HepG2 (cell line): ENCODE measurements at regions not wholly inside any gene's neighbourhood (a gene's known extent, or its start where the extent isn't known, plus 50 kb on each side); places are given as distances from the start of the nearest gene placed in this dataset.

ENCODE experiments used
- ATAC-seq: fragments of 200-7000 bp; cut with Tn5 transposase; 3 replicates; pipeline ENCODE4 v1.9.1; 2020; ENCODE audit warnings: mild to moderate bottlenecking, moderate library complexity
- BruUV-seq: library from RNA; stranded (reverse); fragments of 400-500 nt; replicated peaks from 2 replicates; lab custom pipeline; 2021; lab: Mats Ljungman, UMichigan
- CTCF ChIA-PET: fragments of 300-600 bp; formaldehyde crosslinking; extraction: SDS; loops from one replicate; lab custom pipeline; 2021; ENCODE audit warnings: low total read pairs, inconsistent platforms, low intra/inter-chr PET ratio; lab: Yijun Ruan, JAX
- POLR2A ChIA-PET: fragments of 350-600 bp; sonication (Branson Sonifier 250); formaldehyde crosslinking; loops from one replicate; lab custom pipeline; 2020; ENCODE audit warnings: antibody characterized with exemption, inconsistent platforms; lab: Yijun Ruan, JAX
- DNase-seq: peaks from one replicate; pipeline ENCODE4 v3.0.0-alpha.2; 2015; ENCODE audit warnings: low spot score
- FAIRE-seq: peaks from 3 replicates; lab custom pipeline; 2011; peaks lifted over from hg19 to GRCh38; lab: Jason Lieb, UNC
- H2AFZ ChIP-seq: one replicate; pipeline ENCODE4 v1.6.1; 2011; ENCODE audit warnings: low read length, inconsistent platforms
- H3K27ac ChIP-seq: fragments of 300-600 bp; 3 replicates; pipeline ENCODE4 v1.8.0; 2011; ENCODE audit warnings: mixed run types, mild to moderate bottlenecking, mixed read lengths, low read length, inconsistent platforms; ENCODE audit not compliant: insufficient read depth; ENCODE audit errors: extremely low read length
- H3K27me3 ChIP-seq, 2 experiments: fragments of 200-600 bp in 1 of 2; 2 replicates in 1 of 2; 3 replicates in 1 of 2; pipeline versions ENCODE4 v1.6.0 to v1.8.0; 2011; ENCODE audit warnings: low read length in 2 of 2, mild to moderate bottlenecking in 2 of 2, moderate library complexity in 2 of 2, inconsistent platforms in 1 of 2; ENCODE audit not compliant: insufficient read depth in 2 of 2, control insufficient read depth in 1 of 2
- H3K36me3 ChIP-seq, 2 experiments: fragments of 200-600 bp in 1 of 2; replicated peaks in 1 of 2; 2 replicates in 1 of 2; 3 replicates in 1 of 2; pipeline versions ENCODE4 v1.5.1 to v1.8.0; 2011; ENCODE audit warnings: low read length in 2 of 2, inconsistent platforms in 1 of 2; ENCODE audit not compliant: insufficient read depth in 2 of 2, control insufficient read depth in 1 of 2
- H3K4me1 ChIP-seq: 2 replicates; pipeline ENCODE4 v1.5.1; 2012; ENCODE audit warnings: low read length, inconsistent platforms; ENCODE audit not compliant: insufficient read depth
- H3K4me2 ChIP-seq: 2 replicates; pipeline ENCODE4 v1.6.0; 2011; ENCODE audit warnings: low read depth, low read length, inconsistent platforms
- H3K4me3 ChIP-seq, 3 experiments: fragments of 200-600 bp in 1 of 3; sonication (generic), shearing (Covaris generic) in 1 of 3; replicated peaks in 1 of 3; 2 replicates each; pipeline ENCODE4 v1.5.1; 2011 to 2016; ENCODE audit warnings: low read length in 3 of 3, inconsistent platforms in 2 of 3, low read depth in 2 of 3, mild to moderate bottlenecking in 2 of 3, control low read depth in 1 of 3, mixed read lengths in 1 of 3; ENCODE audit not compliant: insufficient read depth in 1 of 3
- H3K79me2 ChIP-seq: one replicate; pipeline ENCODE4 v1.6.1; 2011; ENCODE audit warnings: low read length, inconsistent platforms; ENCODE audit not compliant: insufficient read depth
- H3K9ac ChIP-seq: 2 replicates; pipeline ENCODE4 v1.6.0; 2011; ENCODE audit warnings: mild to moderate bottlenecking, low read depth, low read length, inconsistent platforms; ENCODE audit not compliant: insufficient read depth
- H3K9me3 ChIP-seq: 2 replicates; pipeline ENCODE4 v1.5.1; 2012; ENCODE audit warnings: mild to moderate bottlenecking, low read length
- H4K20me1 ChIP-seq: 2 replicates; pipeline ENCODE4 v1.6.0; 2011; ENCODE audit warnings: inconsistent platforms, mild to moderate bottlenecking, low read length, moderate library complexity; ENCODE audit not compliant: insufficient read depth
- CSRNP2 ChIP-seq: sonication (generic); formaldehyde crosslinking; conservative IDR thresholded peaks from 2 replicates; pipeline ENCODE4 v1.8.0; 2022; ENCODE audit warnings: low read depth, missing genetic modification reagents
- DNMT3B ChIP-seq: conservative IDR thresholded peaks from 2 replicates; pipeline ENCODE4 v1.6.1; 2016; ENCODE audit warnings: missing biosample characterization, control low read depth
- FOSL1 ChIP-seq: sonication (generic); formaldehyde crosslinking; IDR thresholded peaks from 2 replicates; pipeline ENCODE4 v1.9.0; 2021; ENCODE audit warnings: missing genetic modification reagents, borderline replicate concordance
- GPBP1L1 ChIP-seq: sonication (generic); formaldehyde crosslinking; IDR thresholded peaks from 2 replicates; pipeline ENCODE4 v1.5.0; 2020; ENCODE audit warnings: mild to moderate bottlenecking, missing genetic modification reagents
- RBM39 ChIP-seq: fragments of 200-400 bp; formaldehyde crosslinking; IDR thresholded peaks from one replicate; pipeline ENCODE4 v1.6.1; 2018; ENCODE audit warnings: antibody characterized with exemption, mild to moderate bottlenecking, low read depth, low read length; ENCODE audit not compliant: poor library complexity, severe bottlenecking
- RNF2 ChIP-seq: fragments of 450-650 bp; conservative IDR thresholded peaks from 2 replicates; pipeline ENCODE4 v1.6.1; 2016; ENCODE audit warnings: low read depth
- SNAPC2 ChIP-seq: sonication (generic); formaldehyde crosslinking; IDR thresholded peaks from 2 replicates; pipeline ENCODE4 v1.8.1; 2022; ENCODE audit warnings: mild to moderate bottlenecking, missing genetic modification reagents
- TFE3 ChIP-seq: IDR thresholded peaks from 2 replicates; pipeline ENCODE4 v1.6.1; 2016
- ZBTB43 ChIP-seq: sonication (generic); formaldehyde crosslinking; conservative IDR thresholded peaks from 2 replicates; pipeline ENCODE4 v1.4.0; 2020; ENCODE audit warnings: missing genetic modification reagents
- ZFAT ChIP-seq: sonication (generic); formaldehyde crosslinking; conservative IDR thresholded peaks from 2 replicates; pipeline ENCODE4 v1.8.1; 2023; ENCODE audit warnings: missing genetic modification reagents, inconsistent platforms
- ZNF142 ChIP-seq: sonication (generic); formaldehyde crosslinking; IDR thresholded peaks from 2 replicates; pipeline ENCODE4 v1.4.0; 2020; ENCODE audit warnings: missing genetic modification reagents
- ZNF879 ChIP-seq: sonication (generic); formaldehyde crosslinking; IDR thresholded peaks from 2 replicates; pipeline ENCODE4 v1.8.1; 2023; ENCODE audit warnings: missing genetic modification reagents
- WGBS: methylation state at CpG from one replicate; pipeline ENCODE4 v1.1.6; 2017; ENCODE audit warnings: low lambda C conversion rate; 5-methylcytosine and 5-hydroxymethylcytosine counted together
- in situ Hi-C: cut with HindIII; loops from 2 replicates; pipeline ENCODE4 v1.10.0; 2017; ENCODE audit warnings: low pct_unique_long_range_greater_than_20kb; ENCODE audit not compliant: extremely low pct_ligation_motif_present
- intact Hi-C: fragments of 100-400 bp; cut with micrococcal nuclease; formaldehyde crosslinking; loops from one replicate; pipeline ENCODE4 v1.10.0; 2022; ENCODE audit not compliant: unreplicated experiment

GRCh38 chr3:86653661-86654205 is 337.2 kb downstream of the VGLL3 start:
- ChIA-PET POLR2A (no interaction called here), CTCF (no interaction called here)
- H2AFZ ChIP-seq: no peak overlapping the region
- WGBS: 2% methylated on average over 6 of the region's 6 CpGs
- intact Hi-C loops: no loop called here
- no peaks in the 10 kb centered on the region for H3K36me3 ChIP-seq
- ATAC-seq (no peak), FAIRE-seq (no peak), DNase-seq (no peak)
- no peak overlapping the region for H3K27ac ChIP-seq
- H4K20me1 ChIP-seq: no peaks in the 10 kb centered on the region
- H3K4me1 ChIP-seq: no peaks in the 10 kb centered on the region
- TF ChIP-seq RBM39 (no peak), GPBP1L1 (no peak), FOSL1 (CRISPR knock-in tag) (no peak), ZNF879 (CRISPR knock-in tag) (no peak), TFE3 (CRISPR knock-in tag) (no peak), ZBTB43 (CRISPR knock-in tag) (no peak), ZFAT (CRISPR knock-in tag) (no peak), ZNF142 (CRISPR knock-in tag) (no peak), DNMT3B (CRISPR knock-in tag) (no peak), RNF2 (no peak), CSRNP2 (no peak), SNAPC2 (CRISPR knock-in tag) (no peak)
- no peaks in the 10 kb centered on the region for H3K27me3 ChIP-seq
- H3K9ac ChIP-seq: no peak overlapping the region
- no TSS peak for BruUV-seq
- H3K4me2 ChIP-seq: no peak overlapping the region
- no peaks in the 10 kb centered on the region for H3K79me2 ChIP-seq
- H3K9me3 ChIP-seq: no peaks in the 10 kb centered on the region
- no peak overlapping the region for H3K4me3 ChIP-seq
- in situ Hi-C loops: no loop called here
